Panc1 (cell line): ENCODE measurements at regions not wholly inside any gene's neighbourhood (a gene's known extent, or its start where the extent isn't known, plus 50 kb on each side); places are given as distances from the start of the nearest gene placed in this dataset.

ENCODE experiments used
- ATAC-seq: fragments of 200-7000 bp; cut with Tn5 transposase; 2 replicates; pipeline ENCODE4 v1.9.1; 2020; ENCODE audit warnings: mild to moderate bottlenecking, moderate library complexity
- BruUV-seq: library from RNA; stranded (reverse); fragments of 400-500 nt; replicated peaks from 2 replicates; lab custom pipeline; 2021; lab: Mats Ljungman, UMichigan
- CTCF ChIA-PET: fragments of 300-600 bp; sonication (Branson Sonifier 250); formaldehyde crosslinking; loops from one replicate; lab custom pipeline; 2022; ENCODE audit warnings: antibody characterized with exemption; lab: Charles Lee
- POLR2A ChIA-PET: fragments of 300-600 bp; sonication (Branson Sonifier 250); formaldehyde crosslinking; loops from one replicate; lab custom pipeline; 2022; ENCODE audit warnings: antibody characterized with exemption; lab: Charles Lee
- DNase-seq: peaks from one replicate; pipeline ENCODE4 v3.0.0-alpha.2; 2010; ENCODE audit warnings: low read depth, low spot score
- H3K27ac ChIP-seq: 2 replicates; pipeline ENCODE4 v1.5.1; 2011; ENCODE audit warnings: mild to moderate bottlenecking, low read length, inconsistent platforms
- H3K27me3 ChIP-seq: fragments of 200-500 bp; sonication (Bioruptor generic); 2 replicates; pipeline ENCODE4 v1.6.0; 2014; ENCODE audit warnings: low read length, inconsistent platforms; ENCODE audit not compliant: control insufficient read depth, insufficient read depth
- H3K36me3 ChIP-seq: fragments of 200-500 bp; sonication (Bioruptor generic); 2 replicates; pipeline ENCODE4 v1.5.1; 2014; ENCODE audit warnings: inconsistent platforms, mild to moderate bottlenecking, low read length, moderate library complexity; ENCODE audit not compliant: control insufficient read depth, insufficient read depth
- H3K4me1 ChIP-seq: 2 replicates; pipeline ENCODE4 v1.5.1; 2011; ENCODE audit warnings: inconsistent platforms, mild to moderate bottlenecking, low read length, moderate library complexity; ENCODE audit not compliant: control insufficient read depth, insufficient read depth
- H3K4me3 ChIP-seq, 2 experiments: 2 replicates each; pipeline ENCODE4 v1.5.1; 2011 to 2012; ENCODE audit warnings: low read depth in 2 of 2, low read length in 2 of 2, mild to moderate bottlenecking in 2 of 2, inconsistent platforms in 1 of 2, moderate library complexity in 1 of 2
- H3K9me3 ChIP-seq: fragments of 200-500 bp; sonication (Bioruptor generic); 2 replicates; pipeline ENCODE4 v1.5.1; 2014; ENCODE audit warnings: low read depth, mild to moderate bottlenecking, inconsistent platforms, low read length, moderate library complexity; ENCODE audit not compliant: control insufficient read depth, insufficient read depth
- POLR2AphosphoS5 ChIP-seq: IDR thresholded peaks from 2 replicates; pipeline ENCODE4 v1.6.1; 2012; ENCODE audit warnings: mild to moderate bottlenecking, low read depth, low read length, moderate library complexity
- SIN3A ChIP-seq: IDR thresholded peaks from 2 replicates; pipeline ENCODE4 v1.6.1; 2012; ENCODE audit warnings: low read depth, mild to moderate bottlenecking, low read length, moderate library complexity, borderline replicate concordance; ENCODE audit not compliant: insufficient read depth
- TCF7L2 ChIP-seq: IDR thresholded peaks from 2 replicates; pipeline ENCODE4 v1.6.1; 2011; ENCODE audit warnings: mild to moderate bottlenecking, low read depth, low read length, inconsistent platforms
- in situ Hi-C: cut with HindIII; loops from 2 replicates; pipeline ENCODE4 v1.10.0; 2016; ENCODE audit warnings: low sequenced_read_pairs, low pct_unique_long_range_greater_than_20kb
- intact Hi-C: fragments of 100-400 bp; cut with micrococcal nuclease; formaldehyde crosslinking; loops from one replicate; pipeline ENCODE4 v1.10.0; 2022; ENCODE audit not compliant: unreplicated experiment
- TF ChIP-seq, protein P1 (sequence below), 2 experiments: IDR thresholded peaks; 2 replicates each; pipeline ENCODE4 v1.6.1; 2011 to 2012; ENCODE audit warnings: low read depth in 2 of 2, control low read depth in 1 of 2, low read length in 1 of 2, mild to moderate bottlenecking in 1 of 2, moderate library complexity in 1 of 2; ENCODE audit not compliant: insufficient read depth in 1 of 2
- TF ChIP-seq, protein P2 (sequence below): fragments of 450-650 bp; IDR thresholded peaks from 2 replicates; pipeline ENCODE4 v1.5.1; 2017; ENCODE audit warnings: mild to moderate bottlenecking

DNA sequence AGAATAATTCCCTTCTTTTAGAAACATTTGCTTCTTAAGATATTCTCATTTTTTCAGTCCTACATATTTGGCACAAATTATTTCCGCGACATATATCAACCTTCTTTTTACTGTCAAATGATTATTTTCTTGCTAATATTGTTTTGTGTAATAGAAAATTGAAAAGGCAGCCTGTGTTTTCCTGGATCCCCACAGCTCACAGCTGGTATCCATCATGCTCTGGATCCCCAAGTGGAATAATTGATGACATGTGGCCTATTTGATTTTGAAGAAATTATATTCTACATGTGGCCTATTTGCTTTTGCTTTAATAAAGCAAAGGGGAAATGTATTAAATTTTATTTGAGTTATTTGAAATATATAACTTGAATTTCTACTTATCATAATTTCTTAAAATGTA is 199.4 kb upstream of the LUZP2 start:
- no peaks in the 10 kb centered on the region for H3K36me3 ChIP-seq
- BruUV-seq, result no TSS peak
- H3K4me1 ChIP-seq, result no peaks in the 10 kb centered on the region
- no peaks in the 10 kb centered on the region for H3K9me3 ChIP-seq
- no peaks in the 10 kb centered on the region for H3K27me3 ChIP-seq
- POLR2A ChIA-PET, result no interaction called here
- H3K4me3 ChIP-seq, result no peak overlapping the region
- intact Hi-C loops, result no loop called here
- TF ChIP-seq SIN3A, result no peak
- TF ChIP-seq, protein P1, sequence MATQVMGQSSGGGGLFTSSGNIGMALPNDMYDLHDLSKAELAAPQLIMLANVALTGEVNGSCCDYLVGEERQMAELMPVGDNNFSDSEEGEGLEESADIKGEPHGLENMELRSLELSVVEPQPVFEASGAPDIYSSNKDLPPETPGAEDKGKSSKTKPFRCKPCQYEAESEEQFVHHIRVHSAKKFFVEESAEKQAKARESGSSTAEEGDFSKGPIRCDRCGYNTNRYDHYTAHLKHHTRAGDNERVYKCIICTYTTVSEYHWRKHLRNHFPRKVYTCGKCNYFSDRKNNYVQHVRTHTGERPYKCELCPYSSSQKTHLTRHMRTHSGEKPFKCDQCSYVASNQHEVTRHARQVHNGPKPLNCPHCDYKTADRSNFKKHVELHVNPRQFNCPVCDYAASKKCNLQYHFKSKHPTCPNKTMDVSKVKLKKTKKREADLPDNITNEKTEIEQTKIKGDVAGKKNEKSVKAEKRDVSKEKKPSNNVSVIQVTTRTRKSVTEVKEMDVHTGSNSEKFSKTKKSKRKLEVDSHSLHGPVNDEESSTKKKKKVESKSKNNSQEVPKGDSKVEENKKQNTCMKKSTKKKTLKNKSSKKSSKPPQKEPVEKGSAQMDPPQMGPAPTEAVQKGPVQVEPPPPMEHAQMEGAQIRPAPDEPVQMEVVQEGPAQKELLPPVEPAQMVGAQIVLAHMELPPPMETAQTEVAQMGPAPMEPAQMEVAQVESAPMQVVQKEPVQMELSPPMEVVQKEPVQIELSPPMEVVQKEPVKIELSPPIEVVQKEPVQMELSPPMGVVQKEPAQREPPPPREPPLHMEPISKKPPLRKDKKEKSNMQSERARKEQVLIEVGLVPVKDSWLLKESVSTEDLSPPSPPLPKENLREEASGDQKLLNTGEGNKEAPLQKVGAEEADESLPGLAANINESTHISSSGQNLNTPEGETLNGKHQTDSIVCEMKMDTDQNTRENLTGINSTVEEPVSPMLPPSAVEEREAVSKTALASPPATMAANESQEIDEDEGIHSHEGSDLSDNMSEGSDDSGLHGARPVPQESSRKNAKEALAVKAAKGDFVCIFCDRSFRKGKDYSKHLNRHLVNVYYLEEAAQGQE (IDR thresholded peaks at IDR 0.05; ENCODE audit: insufficient read depth in 1 of 2, low read depth in 2 of 2, low read length in 1 of 2), result no peak
- TF ChIP-seq, protein P2, sequence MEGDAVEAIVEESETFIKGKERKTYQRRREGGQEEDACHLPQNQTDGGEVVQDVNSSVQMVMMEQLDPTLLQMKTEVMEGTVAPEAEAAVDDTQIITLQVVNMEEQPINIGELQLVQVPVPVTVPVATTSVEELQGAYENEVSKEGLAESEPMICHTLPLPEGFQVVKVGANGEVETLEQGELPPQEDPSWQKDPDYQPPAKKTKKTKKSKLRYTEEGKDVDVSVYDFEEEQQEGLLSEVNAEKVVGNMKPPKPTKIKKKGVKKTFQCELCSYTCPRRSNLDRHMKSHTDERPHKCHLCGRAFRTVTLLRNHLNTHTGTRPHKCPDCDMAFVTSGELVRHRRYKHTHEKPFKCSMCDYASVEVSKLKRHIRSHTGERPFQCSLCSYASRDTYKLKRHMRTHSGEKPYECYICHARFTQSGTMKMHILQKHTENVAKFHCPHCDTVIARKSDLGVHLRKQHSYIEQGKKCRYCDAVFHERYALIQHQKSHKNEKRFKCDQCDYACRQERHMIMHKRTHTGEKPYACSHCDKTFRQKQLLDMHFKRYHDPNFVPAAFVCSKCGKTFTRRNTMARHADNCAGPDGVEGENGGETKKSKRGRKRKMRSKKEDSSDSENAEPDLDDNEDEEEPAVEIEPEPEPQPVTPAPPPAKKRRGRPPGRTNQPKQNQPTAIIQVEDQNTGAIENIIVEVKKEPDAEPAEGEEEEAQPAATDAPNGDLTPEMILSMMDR, result no peak
- no peak for TF ChIP-seq POLR2AphosphoS5
- TF ChIP-seq TCF7L2, result no peak
- no peak for DNase-seq
- CTCF ChIA-PET, result no interaction called here
- in situ Hi-C loops, result no loop called here
- H3K27ac ChIP-seq, result no peak overlapping the region
- no peak for ATAC-seq

DNA sequence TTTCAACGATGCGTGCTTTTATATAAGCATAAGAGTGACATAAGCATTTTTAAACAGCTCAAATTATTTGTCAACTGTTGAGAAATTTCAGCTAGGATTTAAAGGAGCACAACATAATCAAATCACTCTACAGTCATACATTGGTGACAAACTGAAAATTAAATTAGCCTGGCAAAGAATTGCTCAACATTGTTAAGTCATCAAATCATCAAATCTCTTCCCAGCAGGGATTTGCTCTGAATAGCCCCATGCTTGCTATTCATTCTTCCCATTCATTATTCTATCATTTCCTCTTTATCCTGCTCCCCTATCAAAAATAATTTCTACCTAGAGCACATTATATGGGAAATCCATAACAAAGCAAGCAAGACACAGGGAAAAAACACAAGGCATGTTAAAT is 198.7 kb upstream of the LUZP2 start:
- Histone ChIP-seq H3K4me1 (no peaks in the 10 kb centered on the region), H3K27ac (no peak overlapping the region), H3K36me3 (no peaks in the 10 kb centered on the region), H3K9me3 (no peaks in the 10 kb centered on the region), H3K4me3 (no peak overlapping the region), H3K27me3 (no peaks in the 10 kb centered on the region)
- CTCF ChIA-PET, result no interaction called here
- POLR2A ChIA-PET, result no interaction called here
- ATAC-seq (no peak), DNase-seq (no peak)
- TF ChIP-seq POLR2AphosphoS5, result no peak
- TF ChIP-seq, protein P2, result no peak
- no peak for TF ChIP-seq SIN3A
- no peak for TF ChIP-seq TCF7L2
- TF ChIP-seq, protein P1 (IDR thresholded peaks at IDR 0.05; ENCODE audit: insufficient read depth in 1 of 2, low read depth in 2 of 2, low read length in 1 of 2), result no peak
- intact Hi-C loops, result no loop called here
- in situ Hi-C loops, result no loop called here
- BruUV-seq, result no TSS peak
